ENCODE measurements at regions not wholly inside any gene's neighbourhood (a gene's known extent, or its start where the extent isn't known, plus 50 kb on each side); places are given as distances from the start of the nearest gene placed in this dataset.

GRCh38 chr15:35596285-35596684, 50.3 kb upstream of the DPH6 start:
- WGBS, 2 donors: 89 to 93% methylated on average over 1 of the region's 1 CpG
- intact Hi-C loops (cut with DNase I; ENCODE audit: low total_unique reads): no loop called here
- TF ChIP-seq POLR2A (IDR thresholded peaks at IDR 0.05): no peak
- no peak for TF ChIP-seq CTCF (IDR thresholded peaks at IDR 0.05)
- H3K4me3 ChIP-seq (ENCODE audit: low read depth, poor library complexity, severe bottlenecking): no peak overlapping the region
- no peak for DNase-seq (ENCODE audit: low spot score in 2 of 2)

GRCh38 chr15:35602836-35603235, 56.9 kb upstream of the DPH6 start:
- DNase-seq (ENCODE audit: low spot score in 2 of 2): no peak
- intact Hi-C loops (cut with DNase I; ENCODE audit: low total_unique reads): no loop called here
- no peak for TF ChIP-seq POLR2A (IDR thresholded peaks at IDR 0.05)
- no peak for TF ChIP-seq CTCF (IDR thresholded peaks at IDR 0.05)
- WGBS, 2 donors: 89 to 90% methylated on average over 3 of the region's 3 CpGs
- no peak overlapping the region for H3K4me3 ChIP-seq (ENCODE audit: low read depth, poor library complexity, severe bottlenecking)

DNA sequence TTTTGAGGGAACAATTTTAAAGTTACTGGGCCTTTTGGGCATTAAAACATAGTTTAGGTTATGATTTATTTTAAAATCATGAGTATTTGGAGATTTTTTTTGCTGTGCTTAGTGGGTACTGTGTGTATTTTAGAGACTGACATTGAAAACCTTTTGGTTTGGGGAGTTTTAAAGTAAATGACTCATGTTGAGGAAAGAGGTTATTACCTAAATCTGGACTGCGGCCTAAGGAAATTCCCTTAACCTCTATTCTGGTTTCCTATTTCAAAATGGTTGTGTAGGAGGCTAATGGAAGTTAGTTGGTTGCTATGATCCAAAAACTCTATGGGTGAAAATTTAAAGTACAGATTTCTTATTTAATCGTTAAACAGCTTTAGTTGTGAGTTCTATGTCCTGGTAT, 57.3 kb upstream of the DPH6 start:
- no peak for TF ChIP-seq POLR2A (IDR thresholded peaks at IDR 0.05)
- TF ChIP-seq CTCF (IDR thresholded peaks at IDR 0.05): no peak
- intact Hi-C loops (cut with DNase I; ENCODE audit: low total_unique reads): no loop called here
- WGBS, 2 donors: 66 to 67% methylated on average over 2 of the region's 2 CpGs
- DNase-seq (ENCODE audit: low spot score in 2 of 2): no peak
- H3K4me3 ChIP-seq (ENCODE audit: low read depth, poor library complexity, severe bottlenecking): no peak overlapping the region

DNA sequence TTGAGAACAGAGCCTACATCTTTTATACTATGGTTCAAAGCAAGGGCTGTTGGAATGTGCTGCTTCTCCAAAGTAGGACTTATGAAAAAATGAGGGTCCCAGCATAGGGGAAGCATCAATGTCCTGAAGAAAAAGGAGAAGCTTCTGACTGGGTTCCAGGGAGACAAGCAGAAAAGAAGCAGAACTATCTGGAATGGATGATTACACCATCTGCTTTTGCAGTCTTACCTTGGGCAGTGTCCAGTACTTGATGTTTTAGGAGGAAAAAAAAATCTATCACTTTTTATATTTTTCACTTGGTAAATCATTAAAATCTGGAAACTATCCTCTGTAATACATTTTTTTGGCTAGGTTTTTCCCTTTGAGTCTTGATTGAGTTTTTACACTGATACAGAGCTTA, 57.9 kb upstream of the DPH6 start:
- intact Hi-C loops (cut with DNase I; ENCODE audit: low total_unique reads): no loop called here
- TF ChIP-seq CTCF (IDR thresholded peaks at IDR 0.05) (no peak), POLR2A (IDR thresholded peaks at IDR 0.05) (no peak)
- H3K4me3 ChIP-seq (ENCODE audit: low read depth, poor library complexity, severe bottlenecking): no peak overlapping the region
- no peak for DNase-seq (ENCODE audit: low spot score in 2 of 2)

DNA sequence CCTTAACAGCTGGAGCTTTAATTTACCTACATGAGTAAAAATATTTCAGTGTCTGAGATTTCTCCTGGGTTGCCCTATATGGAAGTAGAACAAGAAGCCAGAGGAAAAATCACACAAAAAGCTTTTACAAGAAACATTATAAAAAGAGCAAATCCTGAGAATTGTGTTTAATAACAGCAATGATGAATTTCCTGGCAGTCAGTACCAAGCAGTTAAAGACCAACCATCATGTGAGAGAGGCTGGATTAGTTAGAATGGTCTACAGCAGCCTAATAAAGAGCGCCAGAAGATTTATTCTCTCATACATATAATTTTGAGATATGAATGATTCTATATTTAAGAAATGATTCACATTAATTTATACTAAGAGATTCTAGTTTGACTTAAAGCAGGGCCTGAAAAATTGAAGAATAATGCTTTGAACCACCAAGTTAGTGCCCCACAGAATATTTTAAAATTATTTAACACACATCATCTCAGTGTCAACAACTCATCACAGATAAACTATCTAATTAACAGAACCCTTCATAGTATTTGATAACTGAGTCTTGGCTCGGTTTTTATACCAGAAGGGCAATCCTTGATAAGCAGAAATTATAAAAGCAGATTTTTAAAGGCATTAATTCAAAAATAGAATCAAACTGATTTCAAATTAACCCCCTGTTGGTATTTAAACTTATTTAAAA, 59.9 kb upstream of the DPH6 start:
- 60 to 70% methylated on average over 2 of the region's 2 CpGs for WGBS, 2 donors
- DNase-seq (ENCODE audit: low spot score in 2 of 2): no peak
- TF ChIP-seq POLR2A (IDR thresholded peaks at IDR 0.05) (no peak), CTCF (IDR thresholded peaks at IDR 0.05) (no peak)
- intact Hi-C loops (cut with DNase I; ENCODE audit: low total_unique reads): no loop called here
- H3K4me3 ChIP-seq (ENCODE audit: low read depth, poor library complexity, severe bottlenecking): no peak overlapping the region

- TF ChIP-seq POLR2A (IDR thresholded peaks at IDR 0.05) (no peak), CTCF (IDR thresholded peaks at IDR 0.05) (no peak)
- 45 to 51% methylated on average over 3 of the region's 3 CpGs for WGBS, 2 donors
Measured at GRCh38 chr15:35606450-35606779, 60.5 kb upstream of the DPH6 start.

More at GRCh38 chr15:35606450-35606779, 60.5 kb upstream of the DPH6 start:
- intact Hi-C loops (cut with DNase I; ENCODE audit: low total_unique reads): no loop called here
- no peak for DNase-seq (ENCODE audit: low spot score in 2 of 2)
- no peak overlapping the region for H3K4me3 ChIP-seq (ENCODE audit: low read depth, poor library complexity, severe bottlenecking)

Measured in lower leg skin (tissue), 4 donors.